ENCODE measurements at regions not wholly inside any gene's neighbourhood (a gene's known extent, or its start where the extent isn't known, plus 50 kb on each side); places are given as distances from the start of the nearest gene placed in this dataset.
"Not testable (repeated sequence)": the region's sequence is repeated elsewhere in the genome, so short reads cannot be mapped to it uniquely, and the experiment has no call there.

DNA sequence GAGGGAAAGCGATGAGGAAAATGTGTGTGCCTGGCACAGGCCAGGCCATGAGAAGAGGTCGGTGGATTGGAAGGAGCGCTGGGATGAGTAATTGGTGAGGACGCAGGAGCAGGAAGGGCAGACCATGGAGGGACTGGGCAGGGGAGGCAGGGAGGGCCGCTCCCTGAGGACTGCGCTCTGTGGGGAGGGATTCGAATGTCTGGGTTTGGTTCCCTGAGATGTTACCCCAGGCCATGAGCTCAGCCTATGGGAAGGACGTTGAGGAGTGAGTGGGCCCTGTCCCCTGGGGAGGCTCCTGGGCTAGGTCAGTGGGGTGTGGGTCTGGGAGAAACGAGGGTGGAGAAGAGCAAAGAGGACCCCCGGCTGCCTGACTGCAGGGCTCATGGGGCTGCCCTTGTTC is 415.2 kb upstream of the NPAP1 start:
- DNase-seq (ENCODE audit: low spot score); in situ Hi-C loops (cut with MboI; ENCODE audit: low pct_unique_long_range_greater_than_20kb, low sequenced_read_pairs, unreplicated experiment): not testable (repeated sequence)

DNA sequence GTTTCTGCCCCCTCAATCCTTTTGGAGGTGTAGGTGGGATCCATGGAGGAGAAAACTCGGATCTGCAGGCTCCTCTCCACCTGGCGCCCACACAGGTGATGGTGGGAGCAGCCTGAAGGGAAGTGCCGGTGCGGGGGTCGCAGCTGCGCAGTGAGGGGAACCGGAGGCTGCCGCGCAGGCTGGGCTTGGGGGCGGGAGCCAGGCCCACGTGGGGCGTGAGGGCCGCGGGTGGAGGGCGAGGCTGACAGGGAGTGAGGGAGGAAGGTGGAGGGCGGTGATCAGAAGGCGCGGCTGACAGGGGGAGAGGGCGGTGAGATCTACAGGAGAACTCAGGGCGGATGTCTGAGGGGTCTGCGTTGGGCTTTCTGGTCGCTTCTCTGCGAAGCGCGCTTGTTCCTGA is 414.7 kb upstream of the NPAP1 start:
- DNase-seq (ENCODE audit: low spot score); in situ Hi-C loops (cut with MboI; ENCODE audit: low pct_unique_long_range_greater_than_20kb, low sequenced_read_pairs, unreplicated experiment): not testable (repeated sequence)

DNA sequence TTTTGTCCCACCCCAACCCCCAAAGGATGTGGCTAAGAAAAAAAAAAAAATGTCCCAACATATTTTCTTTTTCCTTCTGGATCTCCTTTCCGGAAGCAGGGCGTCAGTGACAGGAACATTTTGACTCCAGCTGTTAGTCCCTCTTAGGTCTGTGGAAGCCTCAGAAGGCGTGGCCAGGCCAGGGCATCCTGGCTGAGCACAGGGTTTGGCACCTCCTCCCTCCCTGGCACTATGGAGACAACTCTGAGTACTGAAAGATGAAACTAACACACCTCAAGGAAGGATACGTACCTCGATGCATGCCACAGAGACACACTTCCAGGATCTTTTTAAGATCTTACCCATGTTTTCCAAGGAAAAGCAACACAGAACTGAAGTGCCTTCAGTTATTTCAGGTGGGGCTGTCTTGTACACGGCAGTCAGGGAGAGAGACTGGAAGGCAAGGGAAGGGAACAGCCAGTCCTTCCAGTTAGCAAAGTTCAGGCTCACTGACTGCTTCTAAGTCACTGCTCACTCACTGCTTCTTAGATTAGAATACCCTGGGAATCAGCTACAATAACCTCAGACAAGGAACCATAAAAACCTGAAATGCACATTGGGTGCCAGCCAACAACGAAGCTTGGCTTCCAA is 406.9 kb upstream of the NPAP1 start:
- DNase-seq (ENCODE audit: low spot score); in situ Hi-C loops (cut with MboI; ENCODE audit: low pct_unique_long_range_greater_than_20kb, low sequenced_read_pairs, unreplicated experiment): not testable (repeated sequence)

DNA sequence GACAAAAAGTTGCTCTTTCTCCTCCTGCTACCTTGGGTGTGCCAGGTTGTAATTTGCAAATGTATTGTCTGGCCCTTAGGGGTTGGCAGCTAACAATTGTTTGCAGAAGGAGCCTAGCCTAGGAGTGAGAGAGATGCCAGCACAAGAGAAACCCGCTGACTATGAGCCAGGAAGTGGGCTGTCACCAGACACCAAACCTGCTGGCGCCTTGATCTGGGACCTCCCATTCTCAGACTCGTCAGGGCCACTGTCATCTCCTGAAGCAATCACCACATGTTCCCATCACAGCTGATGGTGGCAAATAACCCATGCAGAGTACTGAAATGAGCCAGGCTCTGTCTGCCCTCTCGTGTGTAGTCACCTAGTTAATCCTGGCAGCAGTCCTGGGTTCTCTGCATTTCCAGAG is 406.4 kb upstream of the NPAP1 start:
- TF ChIP-seq, protein P1, sequence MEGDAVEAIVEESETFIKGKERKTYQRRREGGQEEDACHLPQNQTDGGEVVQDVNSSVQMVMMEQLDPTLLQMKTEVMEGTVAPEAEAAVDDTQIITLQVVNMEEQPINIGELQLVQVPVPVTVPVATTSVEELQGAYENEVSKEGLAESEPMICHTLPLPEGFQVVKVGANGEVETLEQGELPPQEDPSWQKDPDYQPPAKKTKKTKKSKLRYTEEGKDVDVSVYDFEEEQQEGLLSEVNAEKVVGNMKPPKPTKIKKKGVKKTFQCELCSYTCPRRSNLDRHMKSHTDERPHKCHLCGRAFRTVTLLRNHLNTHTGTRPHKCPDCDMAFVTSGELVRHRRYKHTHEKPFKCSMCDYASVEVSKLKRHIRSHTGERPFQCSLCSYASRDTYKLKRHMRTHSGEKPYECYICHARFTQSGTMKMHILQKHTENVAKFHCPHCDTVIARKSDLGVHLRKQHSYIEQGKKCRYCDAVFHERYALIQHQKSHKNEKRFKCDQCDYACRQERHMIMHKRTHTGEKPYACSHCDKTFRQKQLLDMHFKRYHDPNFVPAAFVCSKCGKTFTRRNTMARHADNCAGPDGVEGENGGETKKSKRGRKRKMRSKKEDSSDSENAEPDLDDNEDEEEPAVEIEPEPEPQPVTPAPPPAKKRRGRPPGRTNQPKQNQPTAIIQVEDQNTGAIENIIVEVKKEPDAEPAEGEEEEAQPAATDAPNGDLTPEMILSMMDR (IDR thresholded peaks at IDR 0.05; ENCODE audit: extremely low read depth, insufficient read depth, missing control alignments): no peak
- no peak for DNase-seq (ENCODE audit: low spot score)
- in situ Hi-C loops (cut with MboI; ENCODE audit: low pct_unique_long_range_greater_than_20kb, low sequenced_read_pairs, unreplicated experiment): no loop called here

DNA sequence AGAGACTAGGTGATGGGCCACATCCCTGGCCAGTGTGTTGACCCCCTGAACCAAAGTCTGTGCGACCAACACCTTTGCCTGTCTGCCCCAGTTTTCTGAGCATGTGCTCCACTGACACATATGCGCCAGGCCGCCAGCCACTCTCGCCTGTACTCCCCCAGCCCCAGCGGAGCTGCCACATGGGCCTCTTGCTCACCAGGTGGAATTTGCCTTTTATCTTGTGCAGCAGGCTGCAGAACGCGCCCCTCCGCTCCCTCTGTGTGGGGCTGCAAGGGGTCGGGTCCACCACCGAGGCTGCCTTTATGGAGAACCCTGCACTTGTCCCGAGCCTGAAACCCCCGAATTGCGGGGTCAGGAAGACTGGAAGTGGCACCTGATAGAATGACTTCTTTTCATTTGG is 405.7 kb upstream of the NPAP1 start:
- TF ChIP-seq, protein P1 (IDR thresholded peaks at IDR 0.05; ENCODE audit: extremely low read depth, insufficient read depth, missing control alignments): no peak
- in situ Hi-C loops (cut with MboI; ENCODE audit: low pct_unique_long_range_greater_than_20kb, low sequenced_read_pairs, unreplicated experiment): no loop called here
- DNase-seq (ENCODE audit: low spot score): no peak

DNA sequence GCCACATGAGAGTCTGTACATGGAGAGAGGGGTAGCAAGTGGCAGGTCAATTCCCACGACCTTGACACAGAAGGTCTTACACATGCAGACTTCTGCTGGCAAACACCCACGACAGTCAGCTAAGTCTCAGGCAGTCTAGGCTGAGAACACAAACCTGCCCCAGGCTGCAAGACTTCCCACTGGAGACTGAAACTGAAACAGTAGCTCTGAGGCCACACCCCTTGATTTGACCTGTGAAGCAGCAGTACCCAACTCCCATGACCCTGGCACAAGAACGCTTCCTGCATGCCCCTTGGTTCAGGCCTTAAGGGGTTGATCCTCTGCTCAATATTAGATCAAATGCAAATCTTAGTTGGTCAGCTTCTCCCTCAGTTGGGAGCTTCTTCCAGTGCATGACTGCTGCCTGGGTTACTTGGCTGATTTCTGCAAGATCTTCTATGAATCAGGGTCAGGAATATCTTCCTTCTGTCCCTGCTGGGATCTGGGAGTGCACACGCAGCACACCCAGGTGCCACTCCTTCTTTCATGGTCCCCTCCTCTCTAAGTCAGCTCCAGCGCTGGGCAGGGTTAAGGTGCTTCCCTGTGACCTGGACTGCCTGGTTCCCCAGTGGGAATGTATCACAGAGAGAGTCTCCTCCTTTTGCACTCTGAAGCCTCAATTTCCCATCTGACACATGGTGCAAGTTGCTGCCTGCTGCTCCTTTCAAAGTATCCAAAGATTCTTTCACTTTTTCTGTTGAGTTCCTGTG is 403.9 kb upstream of the NPAP1 start:
- in situ Hi-C loops (cut with MboI; ENCODE audit: low pct_unique_long_range_greater_than_20kb, low sequenced_read_pairs, unreplicated experiment): not testable (repeated sequence)

DNA sequence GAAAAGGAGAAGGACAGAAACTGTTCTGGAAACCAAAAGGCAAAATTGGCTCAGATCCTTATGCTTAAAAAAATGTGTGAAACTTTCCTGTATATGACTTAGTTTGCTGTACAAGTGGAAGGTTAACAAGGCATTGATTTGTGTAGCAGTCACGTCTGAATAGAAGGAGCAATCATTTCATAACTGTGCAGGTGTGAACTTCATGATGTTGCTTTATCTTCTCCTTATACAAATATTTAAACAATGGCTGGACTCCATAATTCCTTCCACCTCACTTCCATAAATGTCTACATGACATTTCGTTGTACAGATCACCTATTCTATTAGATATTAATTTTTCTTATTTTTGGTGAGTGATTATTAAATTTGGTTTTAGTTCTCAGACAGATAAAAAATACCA is 382.7 kb upstream of the NPAP1 start:
- DNase-seq (ENCODE audit: low spot score): no peak
- in situ Hi-C loops (cut with MboI; ENCODE audit: low pct_unique_long_range_greater_than_20kb, low sequenced_read_pairs, unreplicated experiment): no loop called here
- TF ChIP-seq, protein P1 (IDR thresholded peaks at IDR 0.05; ENCODE audit: extremely low read depth, insufficient read depth, missing control alignments): no peak

More for the DNA sequence above, 403.9 kb upstream of the NPAP1 start:
- DNase-seq (ENCODE audit: low spot score): not testable (repeated sequence)

DNA sequence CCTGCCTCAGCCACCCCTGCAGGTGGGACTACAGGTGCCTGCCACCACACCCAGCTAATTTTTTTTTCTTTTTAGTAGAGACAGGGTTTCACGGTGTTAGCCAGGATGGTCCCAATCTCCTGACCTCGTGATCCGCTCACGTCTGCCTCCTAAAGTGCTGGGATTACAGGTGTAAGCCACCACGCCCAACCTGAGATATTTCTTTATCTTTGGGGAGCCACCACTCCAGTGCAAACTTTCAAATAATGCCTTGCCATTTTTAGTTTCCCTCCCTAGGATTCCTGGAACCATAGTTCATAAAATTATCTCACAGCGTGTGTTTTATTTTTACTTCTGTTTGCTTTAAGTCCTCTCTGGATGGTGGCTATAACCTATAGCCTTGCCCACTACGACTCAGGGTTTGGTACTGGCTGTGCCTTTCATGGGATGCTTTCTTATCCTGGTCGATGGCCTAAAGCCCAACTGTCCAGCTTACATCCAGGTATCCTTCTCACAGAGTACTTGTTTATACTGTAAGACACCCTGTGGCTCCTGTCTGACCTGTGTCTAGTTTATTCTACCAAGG is 374.7 kb upstream of the NPAP1 start:
- DNase-seq (ENCODE audit: low spot score); in situ Hi-C loops (cut with MboI; ENCODE audit: low pct_unique_long_range_greater_than_20kb, low sequenced_read_pairs, unreplicated experiment): not testable (repeated sequence)

DNA sequence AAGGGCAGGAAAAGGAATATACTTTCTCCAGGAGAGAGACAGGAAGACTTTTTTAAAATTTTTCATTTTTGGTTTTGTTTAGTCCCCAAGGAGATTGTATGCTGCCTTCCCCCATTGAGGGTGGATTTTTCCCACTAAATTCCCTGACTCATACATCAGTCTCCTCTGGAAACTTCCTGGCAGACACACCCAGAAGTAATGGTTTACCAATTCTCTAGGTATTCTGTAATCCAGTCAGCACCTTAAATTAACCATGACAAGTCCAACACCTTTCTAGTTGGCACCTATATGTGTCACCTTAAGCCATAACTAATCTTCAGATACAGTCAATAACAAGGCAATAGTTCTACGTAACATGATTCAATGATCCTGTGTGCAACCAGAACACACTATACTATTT is 373.6 kb upstream of the NPAP1 start:
- in situ Hi-C loops (cut with MboI; ENCODE audit: low pct_unique_long_range_greater_than_20kb, low sequenced_read_pairs, unreplicated experiment); DNase-seq (ENCODE audit: low spot score): not testable (repeated sequence)

DNA sequence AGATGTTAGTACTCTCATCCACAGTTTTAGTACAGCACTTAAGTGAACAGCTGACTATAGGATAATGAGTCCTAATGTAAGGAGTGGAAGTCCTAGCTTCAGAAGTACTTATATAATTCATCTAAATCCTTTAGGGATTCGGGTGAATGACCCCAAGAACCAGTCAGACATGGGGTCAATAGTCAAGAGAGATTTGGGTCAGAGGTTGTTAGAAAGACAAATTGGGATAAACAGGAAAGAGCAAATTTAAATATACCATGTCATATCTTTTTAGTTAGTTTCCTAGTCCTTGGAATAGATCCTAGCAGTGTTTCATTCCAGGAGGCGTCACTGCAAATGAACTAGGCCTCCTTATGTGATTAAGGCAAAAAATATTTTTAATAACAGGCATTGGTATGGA is 370.8 kb upstream of the NPAP1 start:
- DNase-seq (ENCODE audit: low spot score); in situ Hi-C loops (cut with MboI; ENCODE audit: low pct_unique_long_range_greater_than_20kb, low sequenced_read_pairs, unreplicated experiment): not testable (repeated sequence)

DNA sequence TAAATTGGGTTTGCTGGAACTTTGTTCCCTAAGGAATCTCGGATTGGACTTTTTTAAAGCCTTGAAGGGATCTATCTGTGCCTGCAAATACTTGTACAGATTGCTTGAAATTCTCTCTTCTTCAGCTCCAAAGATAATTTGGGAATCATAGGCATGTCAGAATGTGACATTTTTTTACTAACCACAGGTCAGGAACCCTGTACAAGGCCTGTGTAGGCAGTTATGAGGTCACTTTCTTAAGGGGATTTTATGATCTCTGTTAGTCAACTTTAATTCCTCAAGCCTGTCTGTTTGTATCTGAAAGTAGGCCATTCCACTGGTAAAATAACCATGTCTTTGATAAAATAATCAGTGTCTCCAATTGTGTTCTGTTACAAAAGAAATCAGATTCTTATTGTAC is 369.9 kb upstream of the NPAP1 start:
- in situ Hi-C loops (cut with MboI; ENCODE audit: low pct_unique_long_range_greater_than_20kb, low sequenced_read_pairs, unreplicated experiment); DNase-seq (ENCODE audit: low spot score): not testable (repeated sequence)

DNA sequence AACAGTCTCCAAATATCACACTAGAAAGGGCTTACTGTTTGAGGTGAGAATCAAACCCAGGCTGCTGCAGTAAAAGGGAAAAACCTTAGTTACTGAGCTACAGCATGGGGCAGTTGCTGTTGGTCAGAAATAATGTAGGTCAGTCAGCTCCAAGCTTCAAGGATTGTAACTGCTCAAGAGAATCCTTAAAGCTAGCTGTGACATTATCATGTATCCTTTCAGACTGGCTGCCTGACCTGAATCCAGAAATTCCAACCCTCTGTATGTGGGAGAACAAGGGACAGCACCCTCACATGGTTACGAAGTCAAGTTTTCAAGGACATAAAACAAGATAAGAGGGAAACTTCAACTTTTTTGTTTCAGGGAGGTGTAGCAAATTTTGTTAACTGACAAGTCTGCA is 365.9 kb upstream of the NPAP1 start:
- DNase-seq (ENCODE audit: low spot score); in situ Hi-C loops (cut with MboI; ENCODE audit: low pct_unique_long_range_greater_than_20kb, low sequenced_read_pairs, unreplicated experiment): not testable (repeated sequence)

DNA sequence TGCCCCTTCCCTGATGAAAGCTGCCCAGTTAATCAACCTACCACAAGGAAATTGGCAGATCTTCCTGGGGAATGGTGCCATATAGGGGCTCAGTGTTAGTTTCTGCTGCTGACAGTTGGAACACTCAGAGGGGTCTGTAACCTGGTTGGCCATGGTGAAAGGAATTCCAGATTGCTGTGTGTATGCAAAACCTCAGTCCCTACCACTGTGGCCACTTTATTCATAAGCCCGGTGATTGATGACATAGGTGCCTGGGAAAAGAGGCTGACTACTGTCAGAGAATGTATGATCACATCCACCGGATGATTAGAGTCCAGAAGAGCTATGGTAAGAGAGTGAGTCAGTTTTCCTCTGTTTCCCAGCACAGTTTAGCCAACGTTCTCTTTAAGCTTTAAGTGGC is 363.9 kb upstream of the NPAP1 start:
- DNase-seq (ENCODE audit: low spot score); in situ Hi-C loops (cut with MboI; ENCODE audit: low pct_unique_long_range_greater_than_20kb, low sequenced_read_pairs, unreplicated experiment): not testable (repeated sequence)

DNA sequence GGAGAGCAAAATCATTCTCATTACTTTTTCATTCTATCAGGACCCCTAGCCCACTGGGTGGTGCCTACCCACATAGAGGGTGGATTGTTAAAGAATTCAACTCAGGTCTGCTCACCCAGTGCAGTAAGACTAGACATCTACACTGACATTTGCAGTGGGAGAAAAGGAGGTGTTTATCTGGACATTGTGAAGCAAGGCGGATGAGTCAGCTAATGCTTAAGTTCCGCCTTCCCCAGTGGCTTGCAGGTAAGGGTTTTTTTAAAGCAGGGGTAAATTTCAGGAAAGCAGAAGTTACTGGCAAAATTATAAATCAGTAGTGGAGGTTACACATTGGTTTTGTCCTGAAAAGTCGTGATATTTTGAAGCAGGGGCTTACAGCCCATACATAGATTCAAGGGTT is 359.2 kb upstream of the NPAP1 start:
- in situ Hi-C loops (cut with MboI; ENCODE audit: low pct_unique_long_range_greater_than_20kb, low sequenced_read_pairs, unreplicated experiment); DNase-seq (ENCODE audit: low spot score): not testable (repeated sequence)
